Stimulated activated CD4-positive, alpha-beta T cell treated with anti-CD3 and anti-CD28 coated beads, Interleukin-1b, Interleukin-23, amount 100 ng/mL, for 1 hour (primary cell): ENCODE measurements at regions not wholly inside any gene's neighbourhood (a gene's known extent, or its start where the extent isn't known, plus 50 kb on each side); places are given as distances from the start of the nearest gene placed in this dataset.

Experiments used
- DNase-seq, 2 donors: peaks; one replicate each; pipeline ENCODE4 v3.0.0-alpha.2; 2020; ENCODE audit warnings: low read depth in 2 of 2

- DNase-seq: no peak
Measured at GRCh38 chr1:172887162-172887561, 163.6 kb downstream of the TNFSF18 start.

DNA sequence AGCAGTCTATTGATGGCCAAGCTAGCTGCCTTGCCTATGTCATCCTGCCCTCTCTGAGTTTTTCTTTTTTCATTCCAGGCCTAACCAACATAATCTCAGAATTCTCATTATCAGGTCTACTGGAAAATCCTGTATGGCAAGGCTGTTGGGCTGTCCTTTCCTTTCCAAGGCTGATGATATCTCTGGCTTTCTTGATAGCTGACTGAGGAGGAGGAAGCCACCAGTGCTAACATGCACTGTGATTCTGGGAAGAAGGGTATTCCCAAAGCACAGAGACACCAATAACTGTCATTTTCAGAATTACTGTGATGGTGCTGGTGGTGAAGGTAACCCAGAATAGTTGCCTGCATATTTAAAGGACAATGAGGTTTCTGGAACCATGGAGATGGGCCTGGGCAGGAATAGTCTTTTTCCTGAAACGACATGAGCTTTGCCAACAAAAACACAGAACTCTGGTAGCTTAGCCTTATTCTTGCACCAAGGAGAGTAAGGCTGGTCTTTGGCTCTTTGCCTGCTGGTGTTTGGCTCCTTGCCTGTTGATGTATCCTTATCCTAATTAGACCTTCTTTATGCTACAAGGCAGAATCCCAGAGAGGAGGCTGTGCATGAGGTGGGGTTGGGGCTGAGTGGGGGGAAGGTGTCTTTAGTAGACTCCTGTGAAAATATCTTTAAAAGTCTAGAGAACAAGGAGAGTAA lies 157.4 kb downstream of the TNFSF18 start:
- DNase-seq: no peak

GRCh38 chr1:172894349-172895049 lies 156.2 kb downstream of the TNFSF18 start:
- no peak for DNase-seq

- DNase-seq: no peak
Measured at GRCh38 chr1:172895050-172895460, 155.7 kb downstream of the TNFSF18 start.

DNA sequence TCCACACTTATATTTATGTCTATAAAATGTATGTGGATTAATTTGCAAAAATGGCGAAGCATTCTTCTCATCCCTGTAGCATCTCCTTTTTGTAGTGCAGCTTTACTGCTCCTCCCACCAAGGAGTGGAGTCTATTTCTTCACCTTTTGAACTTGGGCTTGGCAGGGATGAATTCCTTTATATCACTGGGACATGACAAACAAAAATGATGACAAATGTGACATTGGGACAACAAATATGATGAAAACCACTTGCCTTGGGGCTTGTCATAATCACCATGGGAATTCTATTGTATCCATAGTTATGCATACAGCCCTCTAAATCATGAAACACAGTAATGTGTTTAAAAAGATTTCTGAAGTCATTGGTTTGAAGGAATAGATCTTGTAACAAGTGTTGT lies 155.0 kb downstream of the TNFSF18 start:
- no peak for DNase-seq

- DNase-seq: no peak
Measured at GRCh38 chr1:172897738-172898137, 153.0 kb downstream of the TNFSF18 start.

DNA sequence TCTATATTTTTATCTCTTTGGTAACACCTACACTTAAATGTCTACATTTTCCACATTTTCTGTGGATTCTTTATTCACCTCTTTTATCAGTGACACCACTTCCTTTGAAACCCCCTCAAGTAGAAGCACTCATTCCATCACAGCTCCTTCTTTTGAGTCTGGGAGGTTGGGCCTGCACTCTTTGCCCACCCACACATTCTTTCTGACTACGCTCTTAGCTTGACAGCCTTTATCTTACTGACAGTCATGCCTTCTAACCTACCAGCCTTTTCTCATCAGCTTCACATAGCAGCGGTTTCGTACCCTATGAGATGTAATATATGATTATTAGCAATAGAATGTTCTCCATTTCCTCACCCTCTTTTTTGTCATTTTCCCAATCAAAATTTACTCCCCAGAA lies 151.9 kb downstream of the TNFSF18 start:
- DNase-seq: no peak

- no peak for DNase-seq
Measured at GRCh38 chr1:172900376-172900997, 150.3 kb downstream of the TNFSF18 start.

DNA sequence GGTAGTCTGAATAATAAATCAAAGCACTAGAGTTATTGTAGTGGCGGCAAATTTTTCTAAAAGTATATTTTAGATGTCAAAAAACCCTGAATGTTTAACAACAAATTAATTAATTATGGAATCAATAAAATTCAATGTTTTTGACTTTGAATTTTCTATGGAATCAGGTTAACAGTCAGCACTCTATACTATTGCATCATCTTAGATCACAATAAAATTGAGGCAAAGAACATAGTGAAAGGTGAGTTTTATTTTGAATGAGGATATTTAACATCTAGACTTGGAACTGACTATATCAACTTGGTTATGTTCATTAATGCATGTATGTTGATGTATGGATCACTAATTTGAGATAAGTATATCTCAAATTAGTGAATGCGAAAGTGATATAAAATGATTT lies 148.5 kb downstream of the TNFSF18 start:
- DNase-seq: no peak

DNA sequence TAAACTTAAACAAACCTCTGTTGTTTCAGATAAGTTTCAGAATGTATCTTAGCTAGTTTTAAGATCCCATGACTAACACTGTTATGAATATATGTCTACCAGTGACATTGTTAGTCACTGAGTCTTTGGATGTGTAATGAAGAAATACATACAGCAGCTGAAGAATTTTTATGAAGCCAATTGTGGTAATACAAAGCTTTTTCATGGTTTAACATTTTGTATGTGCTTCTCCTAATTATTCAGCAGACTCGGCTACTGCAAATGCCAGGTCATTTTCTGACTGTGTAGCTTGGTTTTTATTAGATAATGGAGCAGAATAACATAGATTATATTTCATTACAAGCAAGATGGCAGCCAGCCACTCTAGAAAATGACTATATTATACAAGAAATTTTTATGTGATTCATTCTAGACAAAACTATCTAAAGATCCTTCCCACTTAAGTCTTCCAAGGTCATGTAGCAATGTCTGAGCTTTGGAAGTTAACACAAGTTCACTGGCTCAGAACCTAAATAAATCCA lies 147.8 kb downstream of the TNFSF18 start:
- DNase-seq: no peak

GRCh38 chr1:172903581-172904220 lies 147.0 kb downstream of the TNFSF18 start:
- DNase-seq: no peak

DNA sequence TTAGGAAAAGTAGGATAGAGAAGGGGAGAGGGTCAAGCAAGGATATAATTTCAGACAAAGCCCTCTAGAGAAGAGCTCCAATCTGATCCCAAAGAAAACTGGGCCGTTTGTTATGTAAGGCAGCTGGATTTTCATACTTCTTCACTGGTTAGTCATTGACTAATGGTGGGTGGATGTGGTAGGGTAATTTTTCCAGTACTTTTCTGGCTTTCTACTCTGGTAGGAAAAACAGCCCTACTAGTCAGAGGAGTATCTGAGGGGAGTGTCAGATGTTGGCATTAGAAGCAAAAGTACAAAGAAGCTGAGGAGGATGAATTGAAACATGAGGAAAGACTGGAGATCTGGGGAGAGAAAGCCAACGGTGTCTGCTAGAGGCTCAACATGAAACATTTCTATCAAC lies 145.3 kb downstream of the TNFSF18 start:
- DNase-seq: no peak

DNA sequence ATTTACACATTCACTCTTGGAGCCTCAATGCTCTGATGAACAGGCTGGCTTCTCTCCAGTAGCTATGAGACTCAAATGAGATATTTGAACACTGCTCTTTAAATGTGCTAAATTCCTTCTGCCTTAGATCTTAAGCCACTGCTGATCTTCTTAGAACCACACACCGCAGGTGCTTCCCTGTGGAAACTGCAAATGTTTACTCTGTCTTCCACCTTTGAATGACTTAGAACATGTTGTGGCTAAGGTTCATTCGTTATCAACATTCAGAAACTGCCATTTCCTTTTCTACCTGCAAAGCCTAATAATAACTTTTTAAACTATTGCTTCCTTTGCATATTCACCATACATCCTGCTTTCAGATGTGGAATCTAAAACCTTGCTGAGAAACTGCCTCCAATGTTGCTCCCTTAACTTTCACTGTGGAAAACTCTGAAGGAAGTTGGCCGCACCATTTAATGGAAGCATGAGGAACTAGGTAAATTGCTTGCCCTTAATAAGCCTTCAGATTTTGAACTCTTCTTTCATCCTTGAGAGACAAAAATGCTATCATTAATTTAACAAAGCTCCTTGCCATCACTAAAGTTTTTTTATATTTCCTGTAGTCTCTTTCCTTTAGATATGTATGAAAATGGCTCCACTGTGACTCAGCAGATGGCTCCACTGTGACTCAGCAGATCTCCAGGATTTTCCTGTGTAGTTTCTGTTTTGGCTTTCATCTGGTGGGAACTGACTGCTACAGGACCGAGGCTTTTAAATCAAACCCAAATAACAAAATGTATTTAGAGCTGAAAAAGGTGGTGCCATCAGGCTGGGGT lies 143.8 kb downstream of the TNFSF18 start:
- no peak for DNase-seq

DNA sequence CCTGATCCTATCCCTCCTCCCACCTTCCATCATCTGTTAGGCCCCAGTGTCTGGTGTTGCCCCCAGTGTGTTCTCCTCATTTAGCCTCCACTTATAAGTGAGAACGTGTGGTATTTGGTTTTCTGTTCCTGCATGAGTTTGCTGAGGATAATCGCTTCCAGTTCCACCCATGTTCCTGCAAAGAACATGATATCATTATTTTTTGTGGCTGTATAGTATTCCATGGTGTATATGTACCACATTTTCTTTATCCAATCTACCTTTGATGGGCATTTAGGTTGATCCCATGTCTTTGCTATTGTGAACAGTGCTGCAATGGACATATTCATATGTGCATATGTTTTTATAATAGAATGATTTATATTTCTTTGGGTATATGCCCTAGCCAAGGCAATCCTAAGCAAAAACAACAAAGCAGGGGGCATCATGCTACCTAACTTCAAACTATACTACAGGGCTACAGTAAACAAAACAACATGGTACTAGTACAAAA lies 142.9 kb downstream of the TNFSF18 start:
- no peak for DNase-seq

DNA sequence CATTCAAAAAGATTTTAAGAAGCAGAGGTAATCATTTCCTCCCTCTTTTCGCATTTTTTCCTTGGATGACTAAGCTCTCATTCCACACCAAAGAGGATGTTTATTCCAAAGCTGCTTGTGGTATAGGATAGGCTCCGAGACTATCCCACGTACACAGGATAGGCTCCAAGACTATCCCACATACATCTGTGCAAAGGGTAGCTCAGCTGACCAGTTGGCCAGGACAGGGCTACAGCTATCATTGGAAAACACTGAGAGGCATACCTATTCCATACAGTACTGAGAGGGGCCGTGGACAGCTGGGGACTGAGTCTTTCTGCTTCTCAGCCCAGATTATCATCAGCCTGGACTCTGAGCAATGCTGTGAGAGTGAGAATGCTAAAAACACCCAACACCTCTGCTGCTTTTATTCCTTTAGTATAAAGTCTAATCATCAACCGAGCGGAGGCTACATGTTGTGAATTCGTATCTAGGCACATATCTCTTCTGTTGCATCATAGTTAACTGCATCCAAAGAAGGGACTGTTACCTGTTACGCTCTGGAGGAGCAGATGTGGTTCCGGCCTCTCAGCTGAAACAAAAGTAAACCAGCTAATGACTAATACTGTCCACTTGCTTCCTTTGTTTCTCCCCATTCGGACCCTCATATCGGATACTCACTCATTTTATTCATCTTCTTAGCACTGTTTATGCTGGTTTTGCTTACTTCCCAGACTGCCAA lies 141.0 kb downstream of the TNFSF18 start:
- no peak for DNase-seq

DNA sequence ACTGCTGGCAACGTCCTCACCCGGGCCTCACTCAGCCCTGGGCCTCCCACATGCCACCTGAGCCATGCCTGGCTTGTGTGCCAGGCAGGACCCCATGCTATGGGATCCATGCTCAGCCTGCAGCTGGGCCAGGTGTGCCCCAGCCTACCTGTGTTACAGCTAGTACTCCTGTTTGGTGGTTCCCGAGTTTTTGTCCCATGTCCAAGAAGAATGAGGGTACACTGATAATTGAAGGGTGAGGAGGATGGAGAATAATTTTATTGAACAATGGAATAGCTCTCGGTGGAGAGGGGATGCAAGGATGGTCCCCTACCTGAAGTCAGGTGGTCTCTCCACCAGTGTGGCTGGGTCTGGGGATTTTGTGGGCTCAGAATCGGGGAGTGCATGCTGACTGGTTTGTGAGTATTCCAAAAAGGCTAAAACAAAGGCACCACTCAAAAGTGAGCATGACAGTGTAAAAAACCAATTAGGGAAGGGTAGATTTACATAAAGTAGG lies 137.9 kb downstream of the TNFSF18 start:
- DNase-seq: no peak

DNA sequence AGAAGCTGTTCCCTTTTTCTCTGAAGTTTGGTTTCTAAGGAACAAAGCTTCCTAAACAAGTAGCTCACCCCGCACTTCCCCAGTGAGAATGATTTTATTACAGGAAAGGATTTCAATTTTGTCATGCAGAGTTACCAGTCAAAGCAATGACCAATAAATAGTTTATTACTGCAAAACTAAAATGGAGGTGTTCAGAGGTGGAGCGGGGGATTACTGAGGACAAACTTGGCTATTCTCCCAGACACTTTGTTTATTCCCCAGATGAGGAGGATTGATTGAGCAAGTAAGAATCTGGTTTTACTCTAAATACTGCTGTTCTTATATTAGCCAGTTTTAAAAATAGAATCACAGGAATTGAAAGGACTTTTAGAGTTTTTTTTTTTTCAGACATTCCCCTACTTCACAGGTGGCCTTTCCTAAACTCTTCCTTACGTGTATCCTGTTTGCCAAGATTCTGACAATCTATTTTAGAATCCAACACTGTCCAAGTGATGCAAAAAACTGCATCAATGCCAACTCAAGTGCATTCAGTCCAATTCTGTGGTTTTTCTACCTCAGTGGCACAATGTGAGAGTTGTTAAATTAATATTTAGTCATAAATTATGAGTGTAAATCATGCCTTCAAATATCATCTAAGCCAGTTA lies 136.1 kb downstream of the TNFSF18 start:
- no peak for DNase-seq

- no peak for DNase-seq
Measured at GRCh38 chr1:172915271-172915670, 135.5 kb downstream of the TNFSF18 start.

GRCh38 chr1:172916116-172916515 lies 134.6 kb downstream of the TNFSF18 start:
- no peak for DNase-seq

GRCh38 chr1:172917972-172918371 lies 132.8 kb downstream of the TNFSF18 start:
- DNase-seq: no peak
